ENCODE measurements at regions not wholly inside any gene's neighbourhood (a gene's known extent, or its start where the extent isn't known, plus 50 kb on each side); places are given as distances from the start of the nearest gene placed in this dataset.

GRCh38 chr11:134486704-134487103 lies 74.7 kb upstream of the B3GAT1 start:
- Mint-ChIP-seq H3K4me1 (no peaks in the 10 kb centered on the region), H3K9me3 (no peaks in the 10 kb centered on the region), H3K27me3 (ENCODE audit: low read depth) (peaks cover 4% of the 10 kb centered on the region), H3K27ac (no peak overlapping the region), H3K36me3 (no peaks in the 10 kb centered on the region), H3K4me3 (no peak overlapping the region)
- no peak for TF ChIP-seq ZNF416 (CRISPR knock-in tag; IDR thresholded peaks at IDR 0.05)
- TF ChIP-seq IRF2 (CRISPR knock-in tag; IDR thresholded peaks at IDR 0.05; ENCODE audit: borderline replicate concordance, low read depth), result no peak
- TF ChIP-seq SMAD3 (CRISPR knock-in tag; IDR thresholded peaks at IDR 0.05; ENCODE audit: borderline replicate concordance), result no peak
- TF ChIP-seq AR (CRISPR knock-in tag; IDR thresholded peaks at IDR 0.05), result no peak
- no peak for TF ChIP-seq JAZF1 (CRISPR knock-in tag; IDR thresholded peaks at IDR 0.05)
- no peak for TF ChIP-seq ZNF232 (CRISPR knock-in tag; IDR thresholded peaks at IDR 0.05)
- TF ChIP-seq USF2 (CRISPR knock-in tag; IDR thresholded peaks at IDR 0.05), result no peak
- no peak for TF ChIP-seq FOXP1 (CRISPR knock-in tag; IDR thresholded peaks at IDR 0.05; ENCODE audit: borderline replicate concordance)
- no peak for TF ChIP-seq ZSCAN18 (CRISPR knock-in tag; IDR thresholded peaks at IDR 0.05)
- TF ChIP-seq NFATC4 (CRISPR knock-in tag; IDR thresholded peaks at IDR 0.05), result no peak
- no peak for TF ChIP-seq MYBL2 (CRISPR knock-in tag; IDR thresholded peaks at IDR 0.05)
- no peak for TF ChIP-seq SP1 (CRISPR knock-in tag; conservative IDR thresholded peaks at IDR 0.05)
- TF ChIP-seq ESRRA (CRISPR knock-in tag; IDR thresholded peaks at IDR 0.05; ENCODE audit: borderline replicate concordance), result no peak
- TF ChIP-seq ZNF121 (CRISPR knock-in tag; IDR thresholded peaks at IDR 0.05), result no peak
- TF ChIP-seq MAX (CRISPR knock-in tag; IDR thresholded peaks at IDR 0.05), result no peak
- CTCF ChIA-PET, result no interaction called here
- ATAC-seq (no peak), DNase-seq (ENCODE audit: low spot score) (no peak)
- POLR2A ChIA-PET, result no interaction called here

- no peak for ATAC-seq
- H3K27me3 Mint-ChIP-seq (ENCODE audit: low read depth), result peaks cover 4% of the 10 kb centered on the region
- H3K9me3 Mint-ChIP-seq, result no peaks in the 10 kb centered on the region
- H3K36me3 Mint-ChIP-seq, result no peaks in the 10 kb centered on the region
- H3K4me3 Mint-ChIP-seq, result no peak overlapping the region
- DNase-seq (ENCODE audit: low spot score), result no peak
- ChIA-PET CTCF (no interaction called here), POLR2A (no interaction called here)
- no peaks in the 10 kb centered on the region for H3K4me1 Mint-ChIP-seq
- no peak overlapping the region for H3K27ac Mint-ChIP-seq
- no peak for TF ChIP-seq MYBL2 (CRISPR knock-in tag; IDR thresholded peaks at IDR 0.05)
- no peak for TF ChIP-seq NR3C1 (CRISPR knock-in tag; conservative IDR thresholded peaks at IDR 0.05; ENCODE audit: low read depth)
- no peak for TF ChIP-seq GABPB1 (CRISPR knock-in tag; IDR thresholded peaks at IDR 0.05)
- TF ChIP-seq RORB (CRISPR knock-in tag; IDR thresholded peaks at IDR 0.05), result no peak
- TF ChIP-seq FOXK1 (CRISPR knock-in tag; IDR thresholded peaks at IDR 0.05), result no peak
- no peak for TF ChIP-seq ZNF219 (CRISPR knock-in tag; IDR thresholded peaks at IDR 0.05; ENCODE audit: borderline replicate concordance)
- no peak for TF ChIP-seq FOXJ3 (CRISPR knock-in tag; IDR thresholded peaks at IDR 0.05; ENCODE audit: borderline replicate concordance)
- TF ChIP-seq STAT6 (CRISPR knock-in tag; conservative IDR thresholded peaks at IDR 0.05; ENCODE audit: low read depth), result no peak
- no peak for TF ChIP-seq ZNF317 (CRISPR knock-in tag; IDR thresholded peaks at IDR 0.05; ENCODE audit: borderline replicate concordance, low read depth)
- no peak for TF ChIP-seq ZNF281 (CRISPR knock-in tag; IDR thresholded peaks at IDR 0.05)
- no peak for TF ChIP-seq PREB (CRISPR knock-in tag; IDR thresholded peaks at IDR 0.05; ENCODE audit: borderline replicate concordance)
These were observed 74.1 kb upstream of the B3GAT1 start for GRCh38 chr11:134486106-134486505.

Data from WTC11 (cell line).